Lower leg skin (tissue), 3 donors: ENCODE measurements at regions not wholly inside any gene's neighbourhood (a gene's known extent, or its start where the extent isn't known, plus 50 kb on each side); places are given as distances from the start of the nearest gene placed in this dataset.

Source experiments
- CTCF ChIP-seq, 3 donors: fragments of 450-650 bp; IDR thresholded peaks; one replicate each; pipeline ENCODE4 v1.5.1; 2016; ENCODE audit warnings: antibody characterized with exemption in 3 of 3, mild to moderate bottlenecking in 3 of 3, moderate library complexity in 2 of 3
- POLR2A ChIP-seq, 2 donors: fragments of 450-650 bp; IDR thresholded peaks; one replicate each; pipeline ENCODE4 v1.6.1; 2016 to 2017; ENCODE audit warnings: antibody characterized with exemption in 2 of 2, mild to moderate bottlenecking in 1 of 2, moderate library complexity in 1 of 2

- TF ChIP-seq CTCF (IDR thresholded peaks at IDR 0.05) (no peak), POLR2A (IDR thresholded peaks at IDR 0.05) (no peak)
These were observed 123.9 kb downstream of the IL20RB start for GRCh38 chr3:137081711-137082110.
